H1 (cell line): ENCODE measurements at regions not wholly inside any gene's neighbourhood (a gene's known extent, or its start where the extent isn't known, plus 50 kb on each side); places are given as distances from the start of the nearest gene placed in this dataset.

Experiments
- CTCF ChIA-PET: fragments of 300-600 bp; sonication (Branson Sonifier 250); formaldehyde crosslinking; loops from one replicate; lab custom pipeline; 2021; ENCODE audit not compliant: partially characterized antibody; lab: Charles Lee
- POLR2A ChIA-PET: fragments of 300-600 bp; sonication (Branson Sonifier 250); formaldehyde crosslinking; loops from one replicate; lab custom pipeline; 2021; ENCODE audit warnings: inconsistent platforms; ENCODE audit not compliant: partially characterized antibody; lab: Charles Lee
- DNase-seq, 2 experiments: peaks; one replicate each; pipeline versions ENCODE4 v3.0.0 to v3.0.0-alpha.2; 2010 to 2022; ENCODE audit warnings: low spot score in 2 of 2, low read depth in 1 of 2, mixed read lengths in 1 of 2
- FAIRE-seq: peaks from 2 replicates; lab custom pipeline; 2011; peaks lifted over from hg19 to GRCh38; lab: Jason Lieb, UNC
- H2AFZ ChIP-seq: 2 replicates; pipeline ENCODE4 v1.8.1; 2012; ENCODE audit warnings: low read length, inconsistent platforms
- H2AK5ac ChIP-seq: 2 replicates; pipeline ENCODE4 v1.6.1; 2013; ENCODE audit warnings: low read depth, low read length
- H2BK120ac ChIP-seq: replicated peaks from 2 replicates; pipeline ENCODE3; 2013; ENCODE audit warnings: low read depth, low read length, inconsistent platforms
- H2BK12ac ChIP-seq: 2 replicates; pipeline ENCODE4 v1.6.1; 2013; ENCODE audit warnings: low read depth, low read length
- H2BK15ac ChIP-seq: 2 replicates; pipeline ENCODE4 v1.6.1; 2013; ENCODE audit warnings: low read length
- H2BK20ac ChIP-seq: 2 replicates; pipeline ENCODE4 v1.6.1; 2013; ENCODE audit warnings: low read length
- H2BK5ac ChIP-seq: 2 replicates; pipeline ENCODE4 v1.6.1; 2013; ENCODE audit warnings: low read depth, low read length
- H3K14ac ChIP-seq: 2 replicates; pipeline ENCODE4 v1.6.1; 2013; ENCODE audit warnings: inconsistent platforms; ENCODE audit not compliant: insufficient read length
- H3K18ac ChIP-seq: 2 replicates; pipeline ENCODE4 v1.6.1; 2013; ENCODE audit warnings: low read length; ENCODE audit errors: extremely low read depth
- H3K23ac ChIP-seq: 2 replicates; pipeline ENCODE4 v1.6.1; 2013; ENCODE audit warnings: inconsistent platforms; ENCODE audit not compliant: insufficient read length
- H3K23me2 ChIP-seq: 2 replicates; pipeline ENCODE4 v1.6.1; 2013; ENCODE audit warnings: low read depth, low read length
- H3K27ac ChIP-seq: 2 replicates; pipeline ENCODE4 v1.6.1; 2011; ENCODE audit warnings: low read depth, low read length, inconsistent platforms
- H3K27me3 ChIP-seq, 4 experiments: replicated peaks in 1 of 4; 1 replicate in 1 of 4; 2 replicates in 3 of 4; pipeline versions ENCODE4 v1.6.1 to v1.8.1; 2011 to 2013; ENCODE audit warnings: low read length in 3 of 4, mild to moderate bottlenecking in 3 of 4, inconsistent platforms in 2 of 4, mixed read lengths in 2 of 4, moderate library complexity in 1 of 4; ENCODE audit not compliant: control insufficient read depth in 3 of 4, insufficient read depth in 3 of 4; ENCODE audit errors: extremely low read depth in 1 of 4
- H3K36me3 ChIP-seq, 4 experiments: 2 replicates each; pipeline versions ENCODE4 v1.6.1 to v1.8.1; 2011 to 2013; ENCODE audit warnings: mild to moderate bottlenecking in 4 of 4, low read length in 3 of 4, moderate library complexity in 2 of 4, control low read depth in 1 of 4, inconsistent platforms in 1 of 4; ENCODE audit not compliant: insufficient read depth in 4 of 4, control insufficient read depth in 2 of 4
- H3K4ac ChIP-seq: replicated peaks from 2 replicates; pipeline ENCODE3; 2013; ENCODE audit warnings: low read length, low read depth, mixed read lengths, inconsistent platforms; ENCODE audit not compliant: insufficient read length
- H3K4me1 ChIP-seq, 4 experiments: replicated peaks in 1 of 4; 1 replicate in 1 of 4; 2 replicates in 3 of 4; pipeline versions ENCODE4 v1.6.1 to v1.8.1; 2011 to 2013; ENCODE audit warnings: low read length in 3 of 4, inconsistent platforms in 2 of 4, mixed read lengths in 1 of 4; ENCODE audit not compliant: insufficient read depth in 4 of 4, control insufficient read depth in 3 of 4
- H3K4me2 ChIP-seq, 2 experiments: 2 replicates each; pipeline versions ENCODE4 v1.6.1 to v1.8.1; 2011 to 2013; ENCODE audit warnings: low read depth in 2 of 2, low read length in 2 of 2, control low read depth in 1 of 2, inconsistent platforms in 1 of 2, mild to moderate bottlenecking in 1 of 2; ENCODE audit not compliant: insufficient read depth in 1 of 2
- H3K4me3 ChIP-seq, 4 experiments: fragments of 200-600, 300-600 bp in 1 of 4; sonication (generic), shearing (Covaris generic), sonication (Bioruptor Twin) in 1 of 4; 2 replicates each; pipeline versions ENCODE4 v1.5.1 to v1.8.1; 2011 to 2016; ENCODE audit warnings: low read length in 4 of 4, low read depth in 3 of 4, control low read depth in 2 of 4, inconsistent platforms in 2 of 4, mild to moderate bottlenecking in 2 of 4, mixed read lengths in 1 of 4, moderate library complexity in 1 of 4; ENCODE audit not compliant: insufficient read depth in 2 of 4; ENCODE audit errors: extremely low read depth in 1 of 4
- H3K56ac ChIP-seq: replicated peaks from 2 replicates; pipeline ENCODE3; 2013; ENCODE audit warnings: low read depth, mild to moderate bottlenecking, mixed read lengths, low read length, inconsistent platforms; ENCODE audit not compliant: insufficient read length
- H3K79me1 ChIP-seq: 2 replicates; pipeline ENCODE4 v1.6.1; 2013; ENCODE audit warnings: low read depth, low read length, control low read depth
- H3K79me2 ChIP-seq, 2 experiments: 2 replicates each; pipeline versions ENCODE4 v1.6.1 to v1.8.1; 2012 to 2013; ENCODE audit warnings: low read length in 2 of 2, mild to moderate bottlenecking in 2 of 2, inconsistent platforms in 1 of 2; ENCODE audit not compliant: insufficient read depth in 2 of 2, control insufficient read depth in 1 of 2
- H3K9ac ChIP-seq, 4 experiments: replicated peaks in 1 of 4; 1 replicate in 1 of 4; 2 replicates in 3 of 4; pipeline versions ENCODE4 v1.6.1 to v1.8.1; 2011 to 2013; ENCODE audit warnings: low read depth in 3 of 4, low read length in 3 of 4, control low read depth in 2 of 4, mild to moderate bottlenecking in 2 of 4, moderate library complexity in 2 of 4, inconsistent platforms in 1 of 4; ENCODE audit errors: extremely low read depth in 1 of 4
- H3K9me3 ChIP-seq, 2 experiments: 2 replicates each; pipeline versions ENCODE4 v1.6.1 to v1.8.1; 2012 to 2013; ENCODE audit warnings: mild to moderate bottlenecking in 2 of 2, moderate library complexity in 2 of 2, control low read depth in 1 of 2, inconsistent platforms in 1 of 2, low read depth in 1 of 2, low read length in 1 of 2, mixed read lengths in 1 of 2; ENCODE audit not compliant: insufficient read depth in 2 of 2
- H4K20me1 ChIP-seq, 2 experiments: replicated peaks in 1 of 2; 2 replicates each; pipeline versions ENCODE3 to v1.8.1; 2011 to 2013; ENCODE audit warnings: inconsistent platforms in 2 of 2, low read length in 2 of 2, mild to moderate bottlenecking in 1 of 2; ENCODE audit not compliant: insufficient read depth in 2 of 2, control insufficient read depth in 1 of 2
- H4K5ac ChIP-seq: 2 replicates; pipeline ENCODE4 v1.6.1; 2013; ENCODE audit warnings: low read length, low read depth, mixed read lengths, inconsistent platforms; ENCODE audit not compliant: insufficient read length
- H4K8ac ChIP-seq: 2 replicates; pipeline ENCODE4 v1.8.0; 2013; ENCODE audit warnings: mild to moderate bottlenecking, moderate library complexity, low read length, inconsistent platforms; ENCODE audit not compliant: insufficient read depth; ENCODE audit errors: extremely low read depth
- H4K91ac ChIP-seq: replicated peaks from 2 replicates; pipeline ENCODE3; 2013; ENCODE audit warnings: low read length, mixed read lengths, inconsistent platforms; ENCODE audit not compliant: insufficient read length
- CEBPB ChIP-seq: IDR thresholded peaks from 2 replicates; pipeline ENCODE4 v1.6.1; 2012; ENCODE audit warnings: low read depth, low read length
- CHD2 ChIP-seq: IDR thresholded peaks from 2 replicates; pipeline ENCODE4 v1.6.1; 2012; ENCODE audit warnings: low read length, improper control_type of control experiment
- CREB1 ChIP-seq: IDR thresholded peaks from 2 replicates; pipeline ENCODE4 v1.6.1; 2012; ENCODE audit warnings: inconsistent platforms
- CTBP2 ChIP-seq: IDR thresholded peaks from 2 replicates; pipeline ENCODE4 v1.7.0; 2011; ENCODE audit warnings: borderline replicate concordance, mild to moderate bottlenecking, moderate library complexity, mixed read lengths, low read length; ENCODE audit not compliant: insufficient read depth, insufficient read length
- EP300 ChIP-seq, 2 experiments: IDR thresholded peaks; 1 replicate in 1 of 2; 2 replicates in 1 of 2; pipeline ENCODE4 v1.6.1; 2011 to 2012; ENCODE audit warnings: low read depth in 2 of 2, low read length in 2 of 2, mild to moderate bottlenecking in 2 of 2, borderline replicate concordance in 1 of 2, inconsistent platforms in 1 of 2, moderate library complexity in 1 of 2
- JUND ChIP-seq: IDR thresholded peaks from 2 replicates; pipeline ENCODE4 v1.6.1; 2011; ENCODE audit warnings: mild to moderate bottlenecking, improper control_type of control experiment, low read length
- POLR2A ChIP-seq, 2 experiments: IDR thresholded peaks; 1 replicate in 1 of 2; 2 replicates in 1 of 2; pipeline ENCODE4 v1.6.1; 2011; ENCODE audit warnings: low read depth in 2 of 2, low read length in 2 of 2, mild to moderate bottlenecking in 2 of 2; ENCODE audit errors: control extremely low read depth in 1 of 2
- RFX5 ChIP-seq: IDR thresholded peaks from 2 replicates; pipeline ENCODE4 v1.6.1; 2011; ENCODE audit warnings: low read depth, low read length, improper control_type of control experiment, borderline replicate concordance
- SIN3A ChIP-seq, 2 experiments: IDR thresholded peaks in 1 of 2; conservative IDR thresholded peaks in 1 of 2; 2 replicates each; pipeline ENCODE4 v1.6.1; 2011 to 2012; ENCODE audit warnings: low read length in 2 of 2, improper control_type of control experiment in 1 of 2, low read depth in 1 of 2, mild to moderate bottlenecking in 1 of 2
- SIRT6 ChIP-seq: IDR thresholded peaks from one replicate; pipeline ENCODE4 v1.7.1; 2012; ENCODE audit warnings: low read length, inconsistent platforms
- SRF ChIP-seq: IDR thresholded peaks from 2 replicates; pipeline ENCODE4 v1.6.1; 2011; ENCODE audit warnings: mild to moderate bottlenecking, low read depth, low read length, moderate library complexity
- TEAD4 ChIP-seq: IDR thresholded peaks from 2 replicates; pipeline ENCODE4 v1.6.1; 2012; ENCODE audit warnings: low read depth, low read length, inconsistent platforms, mixed read lengths
- YY1 ChIP-seq: IDR thresholded peaks from 2 replicates; pipeline ENCODE4 v1.6.1; 2011; ENCODE audit warnings: low read depth, mild to moderate bottlenecking, low read length
- ZNF274 ChIP-seq: IDR thresholded peaks from 2 replicates; pipeline ENCODE4 v1.7.0; 2012; ENCODE audit warnings: low read length, borderline replicate concordance; ENCODE audit errors: extremely low read depth
- WGBS, 2 experiments: shearing (Covaris generic) in 1 of 2; methylation state at CpG; one replicate each; pipeline versions ENCODE4 v1.1.6 to v1.1.7; 2013 to 2015; ENCODE audit warnings: low lambda C conversion rate in 2 of 2, mixed read lengths in 2 of 2, inconsistent platforms in 1 of 2, low coverage in 1 of 2, missing lambda C conversion rate in 1 of 2; ENCODE audit not compliant: insufficient replicate concordance in 2 of 2, insufficient coverage in 1 of 2, insufficient read length in 1 of 2; ENCODE audit errors: extremely low coverage in 1 of 2, missing lambda C conversion rate in 1 of 2; 5-methylcytosine and 5-hydroxymethylcytosine counted together
- TF ChIP-seq, protein P1 (sequence below): IDR thresholded peaks from 2 replicates; pipeline ENCODE4 v1.6.1; 2012; ENCODE audit warnings: low read length, inconsistent platforms

- H2AFZ ChIP-seq: no peak overlapping the region
- CTCF ChIA-PET: interaction anchor here (2.5 kb wide), 1 partner anchor 11 kb away, joined by 9 read pairs; no protein-coding TSS in a partner anchor
- TF ChIP-seq POLR2A (IDR thresholded peaks at IDR 0.05; ENCODE audit: control extremely low read depth in 1 of 2, low read depth in 2 of 2, low read length in 2 of 2) (no peak), CHD2 (no peak), RFX5 (no peak), SIN3A (conservative IDR thresholded peaks at IDR 0.05 in 1 of 2, IDR thresholded peaks at IDR 0.05 in 1 of 2; ENCODE audit: low read depth in 1 of 2, low read length in 2 of 2) (no peak), SRF (no peak), TEAD4 (no peak), CTBP2 (no peak), CEBPB (no peak), ZNF274 (no peak), CREB1 (no peak), YY1 (no peak), SIRT6 (no peak), JUND (no peak), EP300 (IDR thresholded peaks at IDR 0.05; ENCODE audit: borderline replicate concordance in 1 of 2, low read depth in 2 of 2, low read length in 2 of 2) (no peak)
- TF ChIP-seq, protein P1, sequence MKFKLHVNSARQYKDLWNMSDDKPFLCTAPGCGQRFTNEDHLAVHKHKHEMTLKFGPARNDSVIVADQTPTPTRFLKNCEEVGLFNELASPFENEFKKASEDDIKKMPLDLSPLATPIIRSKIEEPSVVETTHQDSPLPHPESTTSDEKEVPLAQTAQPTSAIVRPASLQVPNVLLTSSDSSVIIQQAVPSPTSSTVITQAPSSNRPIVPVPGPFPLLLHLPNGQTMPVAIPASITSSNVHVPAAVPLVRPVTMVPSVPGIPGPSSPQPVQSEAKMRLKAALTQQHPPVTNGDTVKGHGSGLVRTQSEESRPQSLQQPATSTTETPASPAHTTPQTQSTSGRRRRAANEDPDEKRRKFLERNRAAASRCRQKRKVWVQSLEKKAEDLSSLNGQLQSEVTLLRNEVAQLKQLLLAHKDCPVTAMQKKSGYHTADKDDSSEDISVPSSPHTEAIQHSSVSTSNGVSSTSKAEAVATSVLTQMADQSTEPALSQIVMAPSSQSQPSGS: no peak
Measured at GRCh38 chr2:156706576-156706975, 270.4 kb downstream of the GPD2 start.

More at GRCh38 chr2:156706576-156706975, 270.4 kb downstream of the GPD2 start:
- Histone ChIP-seq H3K14ac (no peak overlapping the region), H4K8ac (no peak overlapping the region), H3K27ac (no peak overlapping the region), H3K36me3 (no peaks in the 10 kb centered on the region), H3K9me3 (no peaks in the 10 kb centered on the region), H2BK12ac (no peak overlapping the region), H2BK20ac (no peak overlapping the region), H3K4me3 (no peak overlapping the region), H2BK5ac (no peak overlapping the region), H3K79me1 (no peaks in the 10 kb centered on the region), H3K79me2 (no peaks in the 10 kb centered on the region), H4K91ac (no peak overlapping the region), H3K23me2 (no peaks in the 10 kb centered on the region), H3K4ac (no peak overlapping the region), H2AK5ac (no peak overlapping the region), H2BK120ac (no peak overlapping the region), H4K5ac (no peak overlapping the region), H3K9ac (no peak overlapping the region), H3K18ac (no peak overlapping the region), H3K27me3 (no peaks in the 10 kb centered on the region), H4K20me1 (no peaks in the 10 kb centered on the region), H3K4me2 (no peak overlapping the region), H3K56ac (no peak overlapping the region), H3K23ac (no peak overlapping the region), H3K4me1 (peaks cover 0 to 8% (median 0%) of the 10 kb centered on the region in 4 experiments; a peak in 1 of 7 replicates), H2BK15ac (no peak overlapping the region)
- no peak for FAIRE-seq
- 89% methylated on average over 2 of the region's 2 CpGs; no CpG with 5 or more reads in 1 of the 2 experiments for WGBS, 2 experiments
- POLR2A ChIA-PET: no interaction called here
- DNase-seq: no peak
